IMR-90 (cell line): ENCODE measurements at regions not wholly inside any gene's neighbourhood (a gene's known extent, or its start where the extent isn't known, plus 50 kb on each side); places are given as distances from the start of the nearest gene placed in this dataset.

ENCODE experiments used
- ATAC-seq: fragments of 200-7000 bp; cut with Tn5 transposase; 2 replicates; pipeline ENCODE4 v1.9.1; 2020; ENCODE audit warnings: low read depth, mild to moderate bottlenecking, moderate library complexity
- BruUV-seq: library from RNA; stranded (reverse); fragments of 400-500 nt; replicated peaks from 2 replicates; lab custom pipeline; 2021; lab: Mats Ljungman, UMichigan
- CTCF ChIA-PET: fragments of 300-600 bp; formaldehyde crosslinking; extraction: SDS; loops from one replicate; lab custom pipeline; 2021; ENCODE audit warnings: antibody characterized with exemption; lab: Yijun Ruan, JAX
- POLR2A ChIA-PET: fragments of 300-600 bp; sonication (Branson Sonifier 250); formaldehyde crosslinking; loops from one replicate; lab custom pipeline; 2022; ENCODE audit warnings: antibody characterized with exemption; ENCODE audit not compliant: unreplicated experiment; lab: Charles Lee
- DNase-seq: peaks from one replicate; pipeline ENCODE4 v3.0.0; 2013
- H2AFZ ChIP-seq: replicated peaks from 2 replicates; pipeline ENCODE3; 2013; ENCODE audit warnings: low read length, mild to moderate bottlenecking; ENCODE audit not compliant: poor library complexity
- H2AK5ac ChIP-seq: 2 replicates; pipeline ENCODE4 v1.6.1; 2013; ENCODE audit warnings: low read depth, low read length, inconsistent platforms
- H2AK9ac ChIP-seq: replicated peaks from 2 replicates; pipeline ENCODE3; 2013; ENCODE audit warnings: mild to moderate bottlenecking, low read depth, low read length, moderate library complexity; ENCODE audit not compliant: poor library complexity
- H2BK120ac ChIP-seq: 2 replicates; pipeline ENCODE4 v1.6.1; 2013; ENCODE audit warnings: low read depth, low read length, inconsistent platforms
- H2BK15ac ChIP-seq: 3 replicates; pipeline ENCODE4 v1.6.1; 2013; ENCODE audit warnings: low read depth, low read length, inconsistent platforms
- H2BK20ac ChIP-seq: 2 replicates; pipeline ENCODE4 v1.6.1; 2013; ENCODE audit warnings: low read depth, mild to moderate bottlenecking, inconsistent platforms, low read length, moderate library complexity
- H2BK5ac ChIP-seq: 2 replicates; pipeline ENCODE4 v1.6.1; 2013; ENCODE audit warnings: mild to moderate bottlenecking, low read depth, low read length, inconsistent platforms; ENCODE audit not compliant: poor library complexity, severe bottlenecking
- H3K14ac ChIP-seq: replicated peaks from 2 replicates; pipeline ENCODE4 v1.6.1; 2013; ENCODE audit warnings: low read depth, low read length, inconsistent platforms
- H3K18ac ChIP-seq: 2 replicates; pipeline ENCODE4 v1.6.1; 2013; ENCODE audit warnings: low read depth, low read length, control low read depth
- H3K23ac ChIP-seq: 2 replicates; pipeline ENCODE4 v1.6.1; 2013; ENCODE audit warnings: low read depth, low read length, inconsistent platforms
- H3K27ac ChIP-seq: 2 replicates; pipeline ENCODE4 v1.5.1; 2013; ENCODE audit warnings: mild to moderate bottlenecking, control low read depth, low read length; ENCODE audit not compliant: insufficient read depth
- H3K27me3 ChIP-seq: 2 replicates; pipeline ENCODE4 v1.6.1; 2013; ENCODE audit warnings: low read length; ENCODE audit not compliant: control insufficient read depth, insufficient read depth
- H3K36me3 ChIP-seq: 2 replicates; pipeline ENCODE4 v1.6.1; 2013; ENCODE audit warnings: low read length, mixed read lengths; ENCODE audit not compliant: control insufficient read depth, insufficient read depth
- H3K4ac ChIP-seq: 2 replicates; pipeline ENCODE4 v1.6.1; 2013; ENCODE audit warnings: low read depth, low read length, inconsistent platforms
- H3K4me1 ChIP-seq: 2 replicates; pipeline ENCODE4 v1.6.1; 2013; ENCODE audit warnings: low read length, mixed read lengths; ENCODE audit not compliant: control insufficient read depth, insufficient read depth
- H3K4me2 ChIP-seq: 2 replicates; pipeline ENCODE4 v1.6.1; 2013; ENCODE audit warnings: low read depth, mild to moderate bottlenecking, control low read depth, low read length, moderate library complexity
- H3K4me3 ChIP-seq: 2 replicates; pipeline ENCODE4 v1.5.1; 2013; ENCODE audit warnings: low read depth, mild to moderate bottlenecking, control low read depth, low read length, moderate library complexity; ENCODE audit not compliant: insufficient read depth
- H3K56ac ChIP-seq: 2 replicates; pipeline ENCODE4 v1.6.1; 2013; ENCODE audit warnings: low read length, inconsistent platforms; ENCODE audit not compliant: insufficient read depth; ENCODE audit errors: extremely low read depth
- H3K79me1 ChIP-seq, 2 experiments: 2 replicates each; pipeline ENCODE4 v1.6.1; 2013; ENCODE audit warnings: low read length in 2 of 2, inconsistent platforms in 1 of 2, low read depth in 1 of 2
- H3K9ac ChIP-seq: 2 replicates; pipeline ENCODE4 v1.6.1; 2013; ENCODE audit warnings: low read depth, low read length, control low read depth
- H3K9me1 ChIP-seq: 2 replicates; pipeline ENCODE4 v1.6.1; 2013; ENCODE audit warnings: low read length, inconsistent platforms; ENCODE audit not compliant: insufficient read depth
- H3K9me3 ChIP-seq: 2 replicates; pipeline ENCODE4 v1.6.1; 2013; ENCODE audit warnings: low read length; ENCODE audit not compliant: control insufficient read depth, insufficient read depth
- H4K20me1 ChIP-seq: 2 replicates; pipeline ENCODE4 v1.6.1; 2013; ENCODE audit warnings: low read length, inconsistent platforms; ENCODE audit not compliant: insufficient read depth
- H4K5ac ChIP-seq: 2 replicates; pipeline ENCODE4 v1.6.1; 2013; ENCODE audit warnings: mild to moderate bottlenecking, low read depth, low read length, control low read depth
- H4K8ac ChIP-seq, 2 experiments: 2 replicates each; pipeline ENCODE4 v1.6.1; 2013; ENCODE audit warnings: low read depth in 2 of 2, low read length in 2 of 2, control low read depth in 1 of 2, inconsistent platforms in 1 of 2
- H4K91ac ChIP-seq: 2 replicates; pipeline ENCODE4 v1.6.1; 2013; ENCODE audit warnings: low read depth, low read length, inconsistent platforms; ENCODE audit not compliant: insufficient read depth
- BHLHE40 ChIP-seq: fragments of 150-350 bp; IDR thresholded peaks from 2 replicates; pipeline ENCODE4 v1.6.1; 2016; ENCODE audit warnings: mild to moderate bottlenecking, low read depth, low read length
- CEBPB ChIP-seq: IDR thresholded peaks from 2 replicates; pipeline ENCODE4 v1.6.1; 2012; ENCODE audit warnings: low read depth, low read length, improper control_type of control experiment
- CHD1 ChIP-seq: IDR thresholded peaks from 2 replicates; pipeline ENCODE4 v1.6.1; 2012; ENCODE audit warnings: low read depth, low read length, improper control_type of control experiment
- POLR2A ChIP-seq: IDR thresholded peaks from 2 replicates; pipeline ENCODE4 v1.6.1; 2012; ENCODE audit warnings: mild to moderate bottlenecking, low read depth, low read length
- WGBS, 2 experiments: methylation state at CpG; one replicate each; pipeline versions ENCODE4 v1.1.5 to v1.1.7; 2013; ENCODE audit warnings: missing lambda C conversion rate in 2 of 2; ENCODE audit not compliant: insufficient read length in 1 of 2; ENCODE audit errors: extremely low coverage in 2 of 2; 5-methylcytosine and 5-hydroxymethylcytosine counted together
- dilution Hi-C: fragments of 300-500 bp; cut with HindIII; formaldehyde crosslinking; loops from one replicate; pipeline ENCODE4 v1.14.3; 2018; ENCODE audit warnings: low sequenced_read_pairs; ENCODE audit not compliant: unreplicated experiment
- in situ Hi-C: fragments of 300-500 bp; cut with MboI; formaldehyde crosslinking; loops from 3 replicates; pipeline ENCODE4 v1.14.3; 2019; ENCODE audit warnings: low sequenced_read_pairs, inconsistent platforms, mixed read lengths
- intact Hi-C: fragments of 100-400 bp; cut with micrococcal nuclease; formaldehyde crosslinking; loops from 2 replicates; pipeline ENCODE4 v1.10.0; 2022
- TF ChIP-seq, protein P1 (sequence below): conservative IDR thresholded peaks from 2 replicates; pipeline ENCODE4 v1.5.1; 2012; ENCODE audit warnings: mild to moderate bottlenecking, low read depth, low read length, improper control_type of control experiment

- Histone ChIP-seq H4K91ac (no peak overlapping the region), H3K9me1 (no peaks in the 10 kb centered on the region), H2AK5ac (no peak overlapping the region), H2BK5ac (no peak overlapping the region), H4K20me1 (no peaks in the 10 kb centered on the region), H2BK20ac (no peak overlapping the region), H2BK120ac (no peak overlapping the region), H3K4me1 (no peaks in the 10 kb centered on the region), H3K14ac (no peak overlapping the region), H4K8ac (no peak overlapping the region), H2AFZ (no peak overlapping the region), H3K9ac (no peak overlapping the region), H2BK15ac (no peak overlapping the region), H3K56ac (no peak overlapping the region), H3K4me2 (no peak overlapping the region), H3K36me3 (no peaks in the 10 kb centered on the region), H3K79me1 (no peaks in the 10 kb centered on the region), H4K5ac (no peak overlapping the region), H3K9me3 (no peaks in the 10 kb centered on the region), H3K23ac (no peak overlapping the region), H2AK9ac (no peak overlapping the region), H3K4me3 (no peak overlapping the region), H3K27ac (no peak overlapping the region), H3K27me3 (no peaks in the 10 kb centered on the region), H3K4ac (no peak overlapping the region), H3K18ac (no peak overlapping the region)
- 100% methylated on average over 2 of the region's 3 CpGs; no CpG with 5 or more reads in 1 of the 2 experiments for WGBS, 2 experiments
- ChIA-PET POLR2A (no interaction called here), CTCF (no interaction called here)
- in situ Hi-C loops: no loop called here
- DNase-seq (no peak), ATAC-seq (no peak)
- dilution Hi-C loops: no loop called here
- no TSS peak for BruUV-seq
- intact Hi-C loops: no loop called here
- TF ChIP-seq CHD1 (no peak), POLR2A (no peak), CEBPB (no peak), BHLHE40 (no peak)
- TF ChIP-seq, protein P1, sequence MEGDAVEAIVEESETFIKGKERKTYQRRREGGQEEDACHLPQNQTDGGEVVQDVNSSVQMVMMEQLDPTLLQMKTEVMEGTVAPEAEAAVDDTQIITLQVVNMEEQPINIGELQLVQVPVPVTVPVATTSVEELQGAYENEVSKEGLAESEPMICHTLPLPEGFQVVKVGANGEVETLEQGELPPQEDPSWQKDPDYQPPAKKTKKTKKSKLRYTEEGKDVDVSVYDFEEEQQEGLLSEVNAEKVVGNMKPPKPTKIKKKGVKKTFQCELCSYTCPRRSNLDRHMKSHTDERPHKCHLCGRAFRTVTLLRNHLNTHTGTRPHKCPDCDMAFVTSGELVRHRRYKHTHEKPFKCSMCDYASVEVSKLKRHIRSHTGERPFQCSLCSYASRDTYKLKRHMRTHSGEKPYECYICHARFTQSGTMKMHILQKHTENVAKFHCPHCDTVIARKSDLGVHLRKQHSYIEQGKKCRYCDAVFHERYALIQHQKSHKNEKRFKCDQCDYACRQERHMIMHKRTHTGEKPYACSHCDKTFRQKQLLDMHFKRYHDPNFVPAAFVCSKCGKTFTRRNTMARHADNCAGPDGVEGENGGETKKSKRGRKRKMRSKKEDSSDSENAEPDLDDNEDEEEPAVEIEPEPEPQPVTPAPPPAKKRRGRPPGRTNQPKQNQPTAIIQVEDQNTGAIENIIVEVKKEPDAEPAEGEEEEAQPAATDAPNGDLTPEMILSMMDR: no peak
Measured at GRCh38 chr1:81234237-81234636, 566.5 kb upstream of the ADGRL2 start.
